Limb (tissue), 2 donors: ENCODE measurements at regions not wholly inside any gene's neighbourhood (a gene's known extent, or its start where the extent isn't known, plus 50 kb on each side); places are given as distances from the start of the nearest gene placed in this dataset.
"Not testable (repeated sequence)": the region's sequence is repeated elsewhere in the genome, so short reads cannot be mapped to it uniquely, and the experiment has no call there.

Experiments
- DNase-seq, 2 donors: peaks; one replicate each; pipeline ENCODE4 v3.0.0-alpha.2; 2016; ENCODE audit errors: extremely low spot score in 2 of 2

- not testable (repeated sequence) for DNase-seq
Observed at GRCh38 chr4:49510238-49510637, 524.2 kb downstream of the CWH43 start.

GRCh38 chr4:49511353-49511752 is 525.3 kb downstream of the CWH43 start:
- not testable (repeated sequence) for DNase-seq

- not testable (repeated sequence) for DNase-seq
Observed at GRCh38 chr4:49511881-49512491, 525.9 kb downstream of the CWH43 start.

- not testable (repeated sequence) for DNase-seq
Observed at GRCh38 chr4:49512641-49513545, 526.8 kb downstream of the CWH43 start.

GRCh38 chr4:49513546-49514115 is 527.6 kb downstream of the CWH43 start:
- DNase-seq = not testable (repeated sequence)

- DNase-seq = peak in 1 of 2 donors; percentile 33
Observed at GRCh38 chr4:49514171-49514699, 528.2 kb downstream of the CWH43 start.

GRCh38 chr4:49514841-49515240 is 528.8 kb downstream of the CWH43 start:
- not testable (repeated sequence) for DNase-seq

- DNase-seq = not testable (repeated sequence)
Observed at GRCh38 chr4:49515241-49515640, 529.2 kb downstream of the CWH43 start.

- not testable (repeated sequence) for DNase-seq
Observed at GRCh38 chr4:49516096-49516495, 530.0 kb downstream of the CWH43 start.

- DNase-seq = peak in 1 of 2 donors; percentile 10
Observed at GRCh38 chr4:49516796-49517195, 530.7 kb downstream of the CWH43 start.

- DNase-seq = peak in 1 of 2 donors; percentile 11
Observed at GRCh38 chr4:49517485-49518205, 531.6 kb downstream of the CWH43 start.

GRCh38 chr4:49519150-49520035 is 533.3 kb downstream of the CWH43 start:
- DNase-seq = not testable (repeated sequence)

- DNase-seq = not testable (repeated sequence)
Observed at GRCh38 chr4:49523816-49524765, 538.0 kb downstream of the CWH43 start.

GRCh38 chr4:49558916-49559676 is 573.0 kb downstream of the CWH43 start:
- DNase-seq = not testable (repeated sequence)

GRCh38 chr4:49560131-49560816 is 574.2 kb downstream of the CWH43 start:
- DNase-seq = not testable (repeated sequence)

GRCh38 chr4:49560883-49561282 is 574.8 kb downstream of the CWH43 start:
- not testable (repeated sequence) for DNase-seq

GRCh38 chr4:49570248-49570647 is 584.2 kb downstream of the CWH43 start:
- not testable (repeated sequence) for DNase-seq
